ENCODE measurements at regions not wholly inside any gene's neighbourhood (a gene's known extent, or its start where the extent isn't known, plus 50 kb on each side); places are given as distances from the start of the nearest gene placed in this dataset.

DNA sequence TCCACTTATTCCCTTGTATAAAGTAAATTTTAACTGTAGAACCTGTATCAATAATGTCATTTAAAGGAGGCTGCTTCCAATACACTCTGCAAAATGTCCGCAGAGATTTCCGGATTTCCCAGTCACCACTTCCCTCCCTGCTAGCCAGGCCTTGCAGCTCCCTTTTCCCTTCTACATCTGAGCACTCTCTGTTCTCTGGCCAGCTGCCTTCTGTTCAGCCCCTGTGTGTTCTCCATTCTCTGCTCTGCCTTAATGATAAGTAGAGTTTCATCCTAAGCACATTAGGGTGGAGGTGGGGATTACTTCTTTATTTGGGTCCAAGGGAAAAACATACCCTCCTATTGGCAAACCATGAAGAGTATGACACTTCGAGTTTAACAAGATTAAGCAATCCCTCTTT lies 719.6 kb upstream of the WWC1 start:
- Histone ChIP-seq H3K27me3 (ENCODE audit: insufficient read depth, low read length) (no peaks in the 10 kb centered on the region), H3K18ac (ENCODE audit: low read length) (no peak overlapping the region), H2AK5ac (ENCODE audit: low read length) (no peak overlapping the region), H4K91ac (ENCODE audit: low read depth, low read length) (no peak overlapping the region), H3K4ac (ENCODE audit: low read depth, low read length) (no peak overlapping the region), H3K9me3 (ENCODE audit: insufficient read depth, low read depth, low read length) (no peaks in the 10 kb centered on the region), H3K27ac (ENCODE audit: low read depth, low read length) (no peak overlapping the region), H3K79me2 (ENCODE audit: control insufficient read depth, insufficient read depth, low read length, poor library complexity) (no peaks in the 10 kb centered on the region), H3K4me1 (ENCODE audit: control insufficient read depth in 1 of 2, insufficient read depth in 2 of 2, low read length in 2 of 2) (no peaks in the 10 kb centered on the region), H3K23ac (ENCODE audit: low read length) (no peak overlapping the region), H2BK120ac (ENCODE audit: insufficient read depth, low read length, poor library complexity) (no peak overlapping the region), H4K12ac (ENCODE audit: low read depth, low read length) (no peak overlapping the region), H3K4me3 (ENCODE audit: low read depth, low read length) (no peak overlapping the region), H3K4me2 (ENCODE audit: low read length) (no peak overlapping the region), H3K79me1 (ENCODE audit: low read length) (no peaks in the 10 kb centered on the region), H3K14ac (ENCODE audit: low read length) (no peak overlapping the region), H3K9ac (ENCODE audit: low read length) (no peak overlapping the region), H2AFZ (ENCODE audit: insufficient read depth, low read length, poor library complexity) (no peak overlapping the region), H4K8ac (ENCODE audit: low read depth, low read length) (no peak overlapping the region), H2BK5ac (ENCODE audit: low read depth, low read length, poor library complexity) (no peak overlapping the region), H2BK12ac (ENCODE audit: low read length) (no peak overlapping the region), H3K36me3 (ENCODE audit: control insufficient read depth in 1 of 2, insufficient read depth in 2 of 2, low read length in 2 of 2) (no peaks in the 10 kb centered on the region)
- DNase-seq, result no peak
- no CpG with 5 or more reads among the region's 3 CpGs for WGBS (ENCODE audit: extremely low coverage, insufficient coverage, insufficient read length)

DNA sequence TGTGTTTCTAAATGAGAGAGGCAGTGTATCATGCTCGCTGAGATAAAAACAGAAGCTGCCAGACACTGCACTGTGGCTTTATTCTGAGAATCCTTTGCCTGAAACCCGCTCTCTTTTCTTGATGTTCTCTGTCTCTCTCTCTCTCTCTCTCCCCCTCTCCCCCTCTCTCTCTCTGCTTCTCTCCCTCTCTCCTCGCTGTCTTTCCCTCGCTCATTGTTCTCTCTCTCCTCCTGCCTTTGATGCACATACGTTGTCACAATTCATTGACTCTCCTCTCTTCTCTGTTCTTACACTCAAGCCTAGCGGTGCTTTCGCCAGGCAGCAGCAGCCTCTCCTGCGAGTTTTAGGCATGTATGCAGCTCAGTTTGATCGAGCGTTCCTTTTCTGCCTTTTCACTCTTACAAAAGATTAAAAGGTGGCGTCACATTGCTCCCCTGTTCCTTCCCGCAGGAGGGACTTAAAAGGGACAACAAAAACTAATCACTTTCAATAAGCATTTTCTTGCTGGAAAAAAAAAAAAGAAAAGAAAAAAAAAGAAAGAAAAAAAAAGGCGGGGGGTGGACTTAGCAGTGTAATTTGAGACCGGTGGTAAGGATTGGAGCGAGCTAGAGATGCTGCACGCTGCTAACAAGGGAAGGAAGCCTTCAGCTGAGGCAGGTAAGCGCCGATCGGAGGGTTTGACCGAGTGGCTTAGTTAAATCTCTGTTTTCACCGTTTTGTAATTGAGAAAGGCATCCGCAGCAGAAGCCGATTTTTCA lies 717.9 kb upstream of the WWC1 start:
- H4K91ac ChIP-seq (ENCODE audit: low read depth, low read length), result no peak overlapping the region
- H3K9me3 ChIP-seq (ENCODE audit: insufficient read depth, low read depth, low read length), result no peaks in the 10 kb centered on the region
- no peak overlapping the region for H3K18ac ChIP-seq (ENCODE audit: low read length)
- H4K12ac ChIP-seq (ENCODE audit: low read depth, low read length), result no peak overlapping the region
- no peaks in the 10 kb centered on the region for H3K4me1 ChIP-seq (ENCODE audit: control insufficient read depth in 1 of 2, insufficient read depth in 2 of 2, low read length in 2 of 2)
- peak overlapping the region; percentile 87 for H3K4me2 ChIP-seq (ENCODE audit: low read length)
- no CpG with 5 or more reads among the region's 23 CpGs for WGBS (ENCODE audit: extremely low coverage, insufficient coverage, insufficient read length)
- H3K79me2 ChIP-seq (ENCODE audit: control insufficient read depth, insufficient read depth, low read length, poor library complexity), result no peaks in the 10 kb centered on the region
- H2AK5ac ChIP-seq (ENCODE audit: low read length), result no peak overlapping the region
- no peak overlapping the region for H4K8ac ChIP-seq (ENCODE audit: low read depth, low read length)
- no peak overlapping the region for H3K14ac ChIP-seq (ENCODE audit: low read length)
- H3K9ac ChIP-seq (ENCODE audit: low read length), result no peak overlapping the region
- no peak for DNase-seq
- H3K27me3 ChIP-seq (ENCODE audit: insufficient read depth, low read length), result no peaks in the 10 kb centered on the region
- H2BK5ac ChIP-seq (ENCODE audit: low read depth, low read length, poor library complexity), result no peak overlapping the region
- H3K79me1 ChIP-seq (ENCODE audit: low read length), result no peaks in the 10 kb centered on the region
- H2AFZ ChIP-seq (ENCODE audit: insufficient read depth, low read length, poor library complexity), result peak overlapping the region; percentile 8
- no peaks in the 10 kb centered on the region for H3K36me3 ChIP-seq (ENCODE audit: control insufficient read depth in 1 of 2, insufficient read depth in 2 of 2, low read length in 2 of 2)
- H3K4me3 ChIP-seq (ENCODE audit: low read depth, low read length), result no peak overlapping the region
- no peak overlapping the region for H2BK120ac ChIP-seq (ENCODE audit: insufficient read depth, low read length, poor library complexity)
- no peak overlapping the region for H3K4ac ChIP-seq (ENCODE audit: low read depth, low read length)
- no peak overlapping the region for H3K23ac ChIP-seq (ENCODE audit: low read length)
- no peak overlapping the region for H2BK12ac ChIP-seq (ENCODE audit: low read length)
- no peak overlapping the region for H3K27ac ChIP-seq (ENCODE audit: low read depth, low read length)

DNA sequence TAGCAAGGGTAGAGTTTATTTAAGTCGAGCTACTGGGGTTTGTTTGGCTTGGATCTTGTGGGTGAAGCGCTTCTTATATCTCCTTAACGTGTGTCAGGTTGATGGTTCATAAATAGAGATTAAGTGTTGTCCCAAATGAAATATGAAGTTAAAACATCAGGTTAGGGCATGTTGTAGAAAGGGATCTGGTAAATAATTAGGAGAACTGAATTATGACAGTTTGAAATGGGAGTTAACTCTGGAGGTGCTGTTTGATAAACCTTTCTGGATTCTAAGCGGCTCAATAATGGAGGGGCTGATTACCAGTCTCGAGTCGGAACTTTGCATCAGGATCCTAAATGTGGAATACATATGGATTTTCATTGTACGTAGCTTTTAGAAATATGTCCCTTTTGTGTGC lies 717.0 kb upstream of the WWC1 start:
- no peaks in the 10 kb centered on the region for H3K36me3 ChIP-seq (ENCODE audit: control insufficient read depth in 1 of 2, insufficient read depth in 2 of 2, low read length in 2 of 2)
- no peaks in the 10 kb centered on the region for H3K27me3 ChIP-seq (ENCODE audit: insufficient read depth, low read length)
- no peak overlapping the region for H3K18ac ChIP-seq (ENCODE audit: low read length)
- H3K4me1 ChIP-seq (ENCODE audit: control insufficient read depth in 1 of 2, insufficient read depth in 2 of 2, low read length in 2 of 2), result no peaks in the 10 kb centered on the region
- no CpG with 5 or more reads among the region's 7 CpGs for WGBS (ENCODE audit: extremely low coverage, insufficient coverage, insufficient read length)
- H2AFZ ChIP-seq (ENCODE audit: insufficient read depth, low read length, poor library complexity), result no peak overlapping the region
- no peak overlapping the region for H3K23ac ChIP-seq (ENCODE audit: low read length)
- H2BK5ac ChIP-seq (ENCODE audit: low read depth, low read length, poor library complexity), result no peak overlapping the region
- H3K4ac ChIP-seq (ENCODE audit: low read depth, low read length), result no peak overlapping the region
- H2AK5ac ChIP-seq (ENCODE audit: low read length), result no peak overlapping the region
- no peaks in the 10 kb centered on the region for H3K79me1 ChIP-seq (ENCODE audit: low read length)
- no peak overlapping the region for H3K4me2 ChIP-seq (ENCODE audit: low read length)
- no peak overlapping the region for H4K12ac ChIP-seq (ENCODE audit: low read depth, low read length)
- H2BK120ac ChIP-seq (ENCODE audit: insufficient read depth, low read length, poor library complexity), result no peak overlapping the region
- H4K8ac ChIP-seq (ENCODE audit: low read depth, low read length), result no peak overlapping the region
- H3K9ac ChIP-seq (ENCODE audit: low read length), result no peak overlapping the region
- H4K91ac ChIP-seq (ENCODE audit: low read depth, low read length), result no peak overlapping the region
- no peak overlapping the region for H3K4me3 ChIP-seq (ENCODE audit: low read depth, low read length)
- H3K79me2 ChIP-seq (ENCODE audit: control insufficient read depth, insufficient read depth, low read length, poor library complexity), result no peaks in the 10 kb centered on the region
- DNase-seq, result no peak
- no peak overlapping the region for H3K14ac ChIP-seq (ENCODE audit: low read length)
- no peak overlapping the region for H2BK12ac ChIP-seq (ENCODE audit: low read length)
- H3K9me3 ChIP-seq (ENCODE audit: insufficient read depth, low read depth, low read length), result no peaks in the 10 kb centered on the region
- no peak overlapping the region for H3K27ac ChIP-seq (ENCODE audit: low read depth, low read length)

- no peak overlapping the region for H2AFZ ChIP-seq (ENCODE audit: insufficient read depth, low read length, poor library complexity)
- no peaks in the 10 kb centered on the region for H3K79me1 ChIP-seq (ENCODE audit: low read length)
- no peak overlapping the region for H3K4me3 ChIP-seq (ENCODE audit: low read depth, low read length)
- H3K18ac ChIP-seq (ENCODE audit: low read length), result no peak overlapping the region
- H3K23ac ChIP-seq (ENCODE audit: low read length), result no peak overlapping the region
- H3K27me3 ChIP-seq (ENCODE audit: insufficient read depth, low read length), result no peaks in the 10 kb centered on the region
- H4K8ac ChIP-seq (ENCODE audit: low read depth, low read length), result no peak overlapping the region
- no peak overlapping the region for H2BK5ac ChIP-seq (ENCODE audit: low read depth, low read length, poor library complexity)
- H3K36me3 ChIP-seq (ENCODE audit: control insufficient read depth in 1 of 2, insufficient read depth in 2 of 2, low read length in 2 of 2), result no peaks in the 10 kb centered on the region
- H2BK12ac ChIP-seq (ENCODE audit: low read length), result no peak overlapping the region
- no peak overlapping the region for H3K27ac ChIP-seq (ENCODE audit: low read depth, low read length)
- no peaks in the 10 kb centered on the region for H3K79me2 ChIP-seq (ENCODE audit: control insufficient read depth, insufficient read depth, low read length, poor library complexity)
- no peaks in the 10 kb centered on the region for H3K9me3 ChIP-seq (ENCODE audit: insufficient read depth, low read depth, low read length)
- no peak overlapping the region for H4K12ac ChIP-seq (ENCODE audit: low read depth, low read length)
- DNase-seq, result no peak
- no peak overlapping the region for H3K9ac ChIP-seq (ENCODE audit: low read length)
- no CpG with 5 or more reads among the region's 5 CpGs for WGBS (ENCODE audit: extremely low coverage, insufficient coverage, insufficient read length)
- H2BK120ac ChIP-seq (ENCODE audit: insufficient read depth, low read length, poor library complexity), result no peak overlapping the region
- H3K4me1 ChIP-seq (ENCODE audit: control insufficient read depth in 1 of 2, insufficient read depth in 2 of 2, low read length in 2 of 2), result no peaks in the 10 kb centered on the region
- no peak overlapping the region for H3K4ac ChIP-seq (ENCODE audit: low read depth, low read length)
- no peak overlapping the region for H3K14ac ChIP-seq (ENCODE audit: low read length)
- H3K4me2 ChIP-seq (ENCODE audit: low read length), result no peak overlapping the region
- H4K91ac ChIP-seq (ENCODE audit: low read depth, low read length), result no peak overlapping the region
- no peak overlapping the region for H2AK5ac ChIP-seq (ENCODE audit: low read length)
Measured at GRCh38 chr5:167575330-167575729, 716.1 kb upstream of the WWC1 start.

Data from trophoblast cell (in vitro differentiated cells and primary cell).